ENCODE measurements at regions not wholly inside any gene's neighbourhood (a gene's known extent, or its start where the extent isn't known, plus 50 kb on each side); places are given as distances from the start of the nearest gene placed in this dataset.

- H3K4me3 Mint-ChIP-seq: no peak overlapping the region
- H3K79me2 ChIP-seq (ENCODE audit: insufficient read depth, low read length): no peaks in the 10 kb centered on the region
- peaks cover 0 to 1% (median 0%) of the 10 kb centered on the region in 3 donors for H3K27me3 Mint-ChIP-seq (ENCODE audit: low read depth in 3 of 3)
- intact Hi-C loops (cut with micrococcal nuclease): no loop called here
- H3K27ac ChIP-seq (ENCODE audit: low read depth in 1 of 2, low read length in 2 of 2): no peak overlapping the region
- no peak for DNase-seq
- H2AFZ ChIP-seq (ENCODE audit: insufficient read depth, low read depth, low read length, poor library complexity, severe bottlenecking): no peak overlapping the region
- H3K27ac Mint-ChIP-seq: no peak overlapping the region
- no peaks in the 10 kb centered on the region for H3K36me3 Mint-ChIP-seq
- no peak overlapping the region for H3K9ac ChIP-seq (ENCODE audit: insufficient read depth, low read length, poor library complexity, severe bottlenecking)
- H4K20me1 ChIP-seq (ENCODE audit: insufficient read depth, low read length): no peaks in the 10 kb centered on the region
- H3K4me1 Mint-ChIP-seq: no peaks in the 10 kb centered on the region
- WGBS (ENCODE audit: insufficient coverage): 80% methylated on average over 11 of the region's 15 CpGs
- no peaks in the 10 kb centered on the region for H3K27me3 ChIP-seq (ENCODE audit: control insufficient read depth in 2 of 2, insufficient read depth in 2 of 2, low read length in 2 of 2)
- TF ChIP-seq, protein P1, sequence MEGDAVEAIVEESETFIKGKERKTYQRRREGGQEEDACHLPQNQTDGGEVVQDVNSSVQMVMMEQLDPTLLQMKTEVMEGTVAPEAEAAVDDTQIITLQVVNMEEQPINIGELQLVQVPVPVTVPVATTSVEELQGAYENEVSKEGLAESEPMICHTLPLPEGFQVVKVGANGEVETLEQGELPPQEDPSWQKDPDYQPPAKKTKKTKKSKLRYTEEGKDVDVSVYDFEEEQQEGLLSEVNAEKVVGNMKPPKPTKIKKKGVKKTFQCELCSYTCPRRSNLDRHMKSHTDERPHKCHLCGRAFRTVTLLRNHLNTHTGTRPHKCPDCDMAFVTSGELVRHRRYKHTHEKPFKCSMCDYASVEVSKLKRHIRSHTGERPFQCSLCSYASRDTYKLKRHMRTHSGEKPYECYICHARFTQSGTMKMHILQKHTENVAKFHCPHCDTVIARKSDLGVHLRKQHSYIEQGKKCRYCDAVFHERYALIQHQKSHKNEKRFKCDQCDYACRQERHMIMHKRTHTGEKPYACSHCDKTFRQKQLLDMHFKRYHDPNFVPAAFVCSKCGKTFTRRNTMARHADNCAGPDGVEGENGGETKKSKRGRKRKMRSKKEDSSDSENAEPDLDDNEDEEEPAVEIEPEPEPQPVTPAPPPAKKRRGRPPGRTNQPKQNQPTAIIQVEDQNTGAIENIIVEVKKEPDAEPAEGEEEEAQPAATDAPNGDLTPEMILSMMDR (IDR thresholded peaks at IDR 0.05): no peak
- H3K4me2 ChIP-seq (replicated peaks; ENCODE audit: extremely low read depth, low read length, poor library complexity, severe bottlenecking): no peak overlapping the region
- no peaks in the 10 kb centered on the region for H3K36me3 ChIP-seq (replicated peaks in 1 of 2; ENCODE audit: control insufficient read depth in 1 of 2, insufficient read depth in 2 of 2, low read length in 2 of 2)
- no peak overlapping the region for H3K4me3 ChIP-seq (replicated peaks in 1 of 3; ENCODE audit: low read depth in 2 of 3, low read length in 3 of 3)
- peaks cover 0 to 3% (median 0%) of the 10 kb centered on the region in 7 donors for H3K9me3 Mint-ChIP-seq
- H3K4me1 ChIP-seq (ENCODE audit: control insufficient read depth in 1 of 2, insufficient read depth in 2 of 2, low read length in 2 of 2): no peaks in the 10 kb centered on the region
- H3K9me3 ChIP-seq (replicated peaks in 1 of 2; ENCODE audit: control insufficient read depth in 1 of 2, insufficient read depth in 1 of 2, low read length in 2 of 2): no peaks in the 10 kb centered on the region
Observed at GRCh38 chr6:165732696-165733488, 69.9 kb upstream of the PDE10A start.

GRCh38 chr6:165729307-165729936 is 66.4 kb upstream of the PDE10A start:
- no peak overlapping the region for H3K27ac Mint-ChIP-seq
- Histone ChIP-seq H3K9ac (ENCODE audit: insufficient read depth, low read length, poor library complexity, severe bottlenecking) (no peak overlapping the region), H3K4me2 (replicated peaks; ENCODE audit: extremely low read depth, low read length, poor library complexity, severe bottlenecking) (no peak overlapping the region), H3K9me3 (replicated peaks in 1 of 2; ENCODE audit: control insufficient read depth in 1 of 2, insufficient read depth in 1 of 2, low read length in 2 of 2) (no peaks in the 10 kb centered on the region), H3K4me3 (replicated peaks in 1 of 3; ENCODE audit: low read depth in 2 of 3, low read length in 3 of 3) (no peak overlapping the region), H3K27ac (ENCODE audit: low read depth in 1 of 2, low read length in 2 of 2) (no peak overlapping the region), H4K20me1 (ENCODE audit: insufficient read depth, low read length) (no peaks in the 10 kb centered on the region), H3K36me3 (replicated peaks in 1 of 2; ENCODE audit: control insufficient read depth in 1 of 2, insufficient read depth in 2 of 2, low read length in 2 of 2) (no peaks in the 10 kb centered on the region), H3K27me3 (ENCODE audit: control insufficient read depth in 2 of 2, insufficient read depth in 2 of 2, low read length in 2 of 2) (no peaks in the 10 kb centered on the region), H2AFZ (ENCODE audit: insufficient read depth, low read depth, low read length, poor library complexity, severe bottlenecking) (no peak overlapping the region), H3K4me1 (ENCODE audit: control insufficient read depth in 1 of 2, insufficient read depth in 2 of 2, low read length in 2 of 2) (no peaks in the 10 kb centered on the region), H3K79me2 (ENCODE audit: insufficient read depth, low read length) (no peaks in the 10 kb centered on the region)
- intact Hi-C loops (cut with micrococcal nuclease): no loop called here
- H3K9me3 Mint-ChIP-seq: peaks cover 0 to 3% (median 0%) of the 10 kb centered on the region in 7 donors
- H3K27me3 Mint-ChIP-seq (ENCODE audit: low read depth in 3 of 3): peaks cover 0 to 3% (median 2%) of the 10 kb centered on the region in 3 donors
- TF ChIP-seq, protein P1 (IDR thresholded peaks at IDR 0.05): peak; percentile 78
- H3K36me3 Mint-ChIP-seq: no peaks in the 10 kb centered on the region
- WGBS (ENCODE audit: insufficient coverage): no CpG with 5 or more reads among the region's 1 CpG
- H3K4me1 Mint-ChIP-seq: no peaks in the 10 kb centered on the region
- no peak overlapping the region for H3K4me3 Mint-ChIP-seq
- no peak for DNase-seq
